ENCODE measurements at regions not wholly inside any gene's neighbourhood (a gene's known extent, or its start where the extent isn't known, plus 50 kb on each side); places are given as distances from the start of the nearest gene placed in this dataset.

DNA sequence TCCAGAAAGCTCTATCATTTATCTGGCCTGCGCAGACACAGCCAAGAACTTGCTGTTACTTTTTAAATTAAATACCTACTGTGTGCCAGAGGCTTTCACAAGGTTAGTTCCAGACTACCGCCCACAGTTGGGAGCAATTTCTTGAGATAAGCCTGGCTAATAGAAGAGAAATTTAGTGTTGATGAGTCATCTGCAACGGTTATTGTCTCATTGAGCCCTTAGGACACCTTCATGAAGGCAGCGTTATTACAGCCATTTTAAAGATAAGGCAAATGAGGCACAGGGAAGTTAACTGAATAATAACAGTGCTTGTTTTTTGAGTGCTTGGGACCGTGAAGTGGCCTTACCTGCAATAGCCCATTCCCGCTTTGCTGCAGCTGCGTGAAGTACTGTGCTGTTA lies 292.9 kb upstream of the MSX2 start (continued):
- TF ChIP-seq REST (IDR thresholded peaks at IDR 0.05): no peak
- no peak for TF ChIP-seq MAX (IDR thresholded peaks at IDR 0.05)
- TF ChIP-seq HNF4A (conservative IDR thresholded peaks at IDR 0.05): no peak

GRCh38 chr5:174433098-174433497 lies 291.3 kb upstream of the MSX2 start:
- no peaks in the 10 kb centered on the region for H3K36me3 ChIP-seq (ENCODE audit: control insufficient read depth in 4 of 4, insufficient read depth in 3 of 4, low read depth in 1 of 4, low read length in 3 of 4)
- no peak for TF ChIP-seq FOXA2 (IDR thresholded peaks at IDR 0.05)
- no peak for TF ChIP-seq ZBTB33 (IDR thresholded peaks at IDR 0.05)
- TF ChIP-seq HNF4G (IDR thresholded peaks at IDR 0.05): no peak
- TF ChIP-seq RXRA (IDR thresholded peaks at IDR 0.05): no peak
- TF ChIP-seq, protein P1, sequence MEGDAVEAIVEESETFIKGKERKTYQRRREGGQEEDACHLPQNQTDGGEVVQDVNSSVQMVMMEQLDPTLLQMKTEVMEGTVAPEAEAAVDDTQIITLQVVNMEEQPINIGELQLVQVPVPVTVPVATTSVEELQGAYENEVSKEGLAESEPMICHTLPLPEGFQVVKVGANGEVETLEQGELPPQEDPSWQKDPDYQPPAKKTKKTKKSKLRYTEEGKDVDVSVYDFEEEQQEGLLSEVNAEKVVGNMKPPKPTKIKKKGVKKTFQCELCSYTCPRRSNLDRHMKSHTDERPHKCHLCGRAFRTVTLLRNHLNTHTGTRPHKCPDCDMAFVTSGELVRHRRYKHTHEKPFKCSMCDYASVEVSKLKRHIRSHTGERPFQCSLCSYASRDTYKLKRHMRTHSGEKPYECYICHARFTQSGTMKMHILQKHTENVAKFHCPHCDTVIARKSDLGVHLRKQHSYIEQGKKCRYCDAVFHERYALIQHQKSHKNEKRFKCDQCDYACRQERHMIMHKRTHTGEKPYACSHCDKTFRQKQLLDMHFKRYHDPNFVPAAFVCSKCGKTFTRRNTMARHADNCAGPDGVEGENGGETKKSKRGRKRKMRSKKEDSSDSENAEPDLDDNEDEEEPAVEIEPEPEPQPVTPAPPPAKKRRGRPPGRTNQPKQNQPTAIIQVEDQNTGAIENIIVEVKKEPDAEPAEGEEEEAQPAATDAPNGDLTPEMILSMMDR (IDR thresholded peaks at IDR 0.05; ENCODE audit: low read depth, low read length, missing input control): no peak
- H3K9me3 ChIP-seq (ENCODE audit: control insufficient read depth in 4 of 4, low read length in 3 of 4): no peaks in the 10 kb centered on the region
- H3K27me3 ChIP-seq (ENCODE audit: control insufficient read depth in 4 of 4, insufficient read depth in 4 of 4, low read length in 3 of 4): peaks cover 0 to 8% (median 5%) of the 10 kb centered on the region in 4 donors
- 66% methylated on average over 2 of the region's 2 CpGs for WGBS
- no peak overlapping the region for H3K4me3 ChIP-seq (ENCODE audit: low read depth in 1 of 3, low read length in 3 of 3)
- H3K9ac ChIP-seq (ENCODE audit: low read depth in 1 of 2, low read length in 2 of 2): no peak overlapping the region
- no peaks in the 10 kb centered on the region for H3K4me1 ChIP-seq (ENCODE audit: control insufficient read depth in 4 of 4, insufficient read depth in 4 of 4, low read length in 3 of 4)
- DNase-seq (ENCODE audit: low spot score): no peak
- no peak overlapping the region for H3K27ac ChIP-seq (ENCODE audit: low read depth in 1 of 2, low read length in 2 of 2)

GRCh38 chr5:174436750-174437149 lies 287.6 kb upstream of the MSX2 start:
- 61% methylated on average over 4 of the region's 4 CpGs for WGBS
- no peak for DNase-seq (ENCODE audit: low spot score)
- Histone ChIP-seq H3K27ac (ENCODE audit: low read depth in 1 of 2, low read length in 2 of 2) (no peak overlapping the region), H3K27me3 (ENCODE audit: control insufficient read depth in 4 of 4, insufficient read depth in 4 of 4, low read length in 3 of 4) (peaks cover 0 to 7% (median 4%) of the 10 kb centered on the region in 4 donors), H3K4me1 (ENCODE audit: control insufficient read depth in 4 of 4, insufficient read depth in 4 of 4, low read length in 3 of 4) (no peaks in the 10 kb centered on the region), H3K4me3 (ENCODE audit: low read depth in 1 of 3, low read length in 3 of 3) (no peak overlapping the region), H3K36me3 (ENCODE audit: control insufficient read depth in 4 of 4, insufficient read depth in 3 of 4, low read depth in 1 of 4, low read length in 3 of 4) (no peaks in the 10 kb centered on the region), H3K9me3 (ENCODE audit: control insufficient read depth in 4 of 4, low read length in 3 of 4) (no peaks in the 10 kb centered on the region), H3K9ac (ENCODE audit: low read depth in 1 of 2, low read length in 2 of 2) (no peak overlapping the region)
- TF ChIP-seq MAX (IDR thresholded peaks at IDR 0.05) (no peak), RXRA (IDR thresholded peaks at IDR 0.05) (no peak), JUND (IDR thresholded peaks at IDR 0.05) (no peak), HNF4A (conservative IDR thresholded peaks at IDR 0.05) (no peak), ZBTB33 (IDR thresholded peaks at IDR 0.05) (no peak)
